ENCODE measurements at regions not wholly inside any gene's neighbourhood (a gene's known extent, or its start where the extent isn't known, plus 50 kb on each side); places are given as distances from the start of the nearest gene placed in this dataset.

GRCh38 chr2:234145057-234145456, 94.6 kb downstream of the SPP2 start:
- DNase-seq, result no peak

- no peak for DNase-seq
These were observed 93.4 kb downstream of the SPP2 start for GRCh38 chr2:234143896-234144295.

- no peak for DNase-seq
These were observed 92.0 kb downstream of the SPP2 start for GRCh38 chr2:234142530-234142929.

- DNase-seq, result no peak
These were observed 89.3 kb downstream of the SPP2 start for GRCh38 chr2:234139755-234140154.

GRCh38 chr2:234138836-234139235, 88.3 kb downstream of the SPP2 start:
- DNase-seq, result no peak

- peak; percentile 29 for DNase-seq
These were observed 87.0 kb downstream of the SPP2 start for GRCh38 chr2:234137400-234138014.

GRCh38 chr2:234136461-234136860, 86.0 kb downstream of the SPP2 start:
- DNase-seq, result no peak

- peak; percentile 64 for DNase-seq
These were observed 85.3 kb downstream of the SPP2 start for GRCh38 chr2:234135750-234136221.

GRCh38 chr2:234134496-234134895, 84.0 kb downstream of the SPP2 start:
- DNase-seq, result no peak

GRCh38 chr2:234133004-234133403, 82.5 kb downstream of the SPP2 start:
- DNase-seq, result no peak

GRCh38 chr2:234130777-234131181, 80.3 kb downstream of the SPP2 start:
- no peak for DNase-seq

- no peak for DNase-seq
These were observed 78.1 kb downstream of the SPP2 start for GRCh38 chr2:234128606-234129005.

All from CD4-positive, alpha-beta T cell treated with Interleukin-12 subunit alpha and Interleukin-12 subunit beta, for 1 hour (primary cell).